CD1c-positive myeloid dendritic cell (primary cell): ENCODE measurements at regions not wholly inside any gene's neighbourhood (a gene's known extent, or its start where the extent isn't known, plus 50 kb on each side); places are given as distances from the start of the nearest gene placed in this dataset.

ENCODE experiments used
- DNase-seq: peaks from one replicate; pipeline ENCODE4 v3.0.0-alpha.2; 2016; ENCODE audit errors: extremely low spot score

DNA sequence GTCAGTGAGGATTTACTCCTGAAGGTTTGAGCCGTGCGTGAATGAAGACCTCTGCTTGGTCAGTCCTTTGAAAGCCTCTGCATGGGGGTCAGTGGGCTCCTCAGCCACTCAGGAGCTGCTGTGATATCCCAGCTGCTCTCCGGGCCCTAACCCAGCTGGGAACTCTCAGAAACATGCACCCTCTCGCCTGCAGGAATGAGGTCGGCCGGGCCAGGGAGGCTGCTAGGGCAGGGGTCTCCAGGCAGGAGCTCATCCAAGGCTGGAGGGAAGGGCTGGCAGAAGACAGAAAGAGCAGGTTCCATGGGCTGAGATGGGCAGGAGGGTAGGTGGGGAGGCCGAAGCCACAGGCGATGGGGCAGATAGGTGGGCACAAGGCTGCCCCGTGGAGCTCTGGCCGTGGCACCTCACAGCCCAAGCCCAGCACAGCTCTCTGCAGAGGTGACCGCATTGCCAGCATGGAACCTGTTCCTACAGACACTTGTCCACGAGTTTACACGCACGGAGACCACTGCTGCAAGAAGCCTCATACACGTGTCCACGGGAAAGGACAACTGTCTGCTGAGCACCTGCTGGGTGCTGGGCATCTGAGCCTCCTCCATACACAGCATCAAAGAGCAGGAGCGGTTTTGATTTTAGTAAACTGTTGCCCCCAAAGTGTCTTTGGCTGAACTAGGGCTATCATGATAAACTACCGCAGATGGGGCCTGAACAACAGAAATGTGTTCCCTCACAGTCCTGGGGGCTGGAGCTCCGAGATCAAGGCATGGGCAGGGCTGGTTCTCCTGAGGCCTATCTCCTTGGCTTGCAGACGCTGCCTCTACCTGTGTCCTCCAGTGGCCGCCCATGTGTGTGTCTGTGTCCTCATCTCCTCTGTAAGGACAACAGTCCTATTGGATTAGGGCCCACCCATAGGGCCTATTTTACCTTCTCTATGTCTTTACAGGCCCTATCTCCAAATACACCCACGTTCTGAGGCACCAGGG, 85.2 kb upstream of the ADAMTS2 start:
- DNase-seq: no peak

DNA sequence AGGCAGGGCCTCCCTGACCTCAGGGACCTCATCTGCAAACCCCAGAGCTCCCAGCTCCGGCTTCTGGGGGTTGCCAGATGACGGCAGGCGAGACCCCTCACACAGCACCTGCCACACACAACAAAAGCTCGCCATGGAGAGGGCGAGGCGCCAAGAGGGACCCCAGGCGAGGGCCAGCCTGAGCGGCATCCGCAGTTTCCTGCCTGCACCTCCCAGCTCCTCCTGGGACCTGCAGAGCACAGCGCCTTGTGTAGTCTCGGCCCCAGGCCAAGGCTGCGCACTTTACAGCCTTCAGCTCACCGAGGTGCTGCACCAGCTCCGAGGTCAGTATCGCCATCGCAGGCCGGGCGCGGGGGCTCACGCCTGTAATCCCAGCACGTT, 82.4 kb upstream of the ADAMTS2 start:
- no peak for DNase-seq

GRCh38 chr5:179427032-179427675, 81.9 kb upstream of the ADAMTS2 start:
- no peak for DNase-seq

GRCh38 chr5:179422908-179423481, 77.7 kb upstream of the ADAMTS2 start:
- DNase-seq: no peak

- no peak for DNase-seq
These were observed 77.1 kb upstream of the ADAMTS2 start for GRCh38 chr5:179422213-179422855.

DNA sequence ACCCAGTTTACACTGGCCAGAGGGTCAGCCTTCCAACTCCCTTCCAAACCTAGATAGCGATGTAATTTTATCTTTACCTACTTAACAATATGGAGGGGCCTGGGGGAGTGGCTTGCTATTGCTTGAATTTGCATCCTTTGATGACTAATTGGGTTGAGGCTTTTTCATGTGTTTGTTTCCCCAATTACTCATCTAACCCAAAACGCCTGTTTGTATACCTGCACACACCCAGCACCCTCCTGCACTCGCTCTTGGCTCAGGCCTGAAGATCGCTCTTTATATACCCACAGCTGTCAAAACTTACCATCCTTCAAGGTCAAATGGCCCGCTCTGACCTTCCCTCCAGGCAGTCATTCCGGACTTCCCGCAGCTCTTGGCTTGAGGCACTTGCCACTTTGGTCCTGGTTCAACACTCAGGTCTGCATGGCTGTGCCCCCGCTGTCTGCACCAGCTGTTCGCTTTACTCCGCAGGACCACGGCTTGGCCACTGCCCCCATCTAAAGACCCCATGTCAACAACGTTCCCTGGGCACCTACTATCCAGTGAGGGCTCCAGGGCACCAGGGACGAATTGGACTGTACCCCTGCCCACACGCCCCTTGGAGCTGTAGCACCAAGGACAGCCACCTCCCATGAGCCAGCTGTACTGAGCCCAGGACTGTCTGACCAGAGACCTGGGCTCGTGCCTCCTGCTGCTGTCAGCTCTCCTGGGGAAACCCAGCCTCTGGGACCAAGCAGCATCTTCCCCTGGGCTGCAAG, 76.1 kb upstream of the ADAMTS2 start:
- no peak for DNase-seq

DNA sequence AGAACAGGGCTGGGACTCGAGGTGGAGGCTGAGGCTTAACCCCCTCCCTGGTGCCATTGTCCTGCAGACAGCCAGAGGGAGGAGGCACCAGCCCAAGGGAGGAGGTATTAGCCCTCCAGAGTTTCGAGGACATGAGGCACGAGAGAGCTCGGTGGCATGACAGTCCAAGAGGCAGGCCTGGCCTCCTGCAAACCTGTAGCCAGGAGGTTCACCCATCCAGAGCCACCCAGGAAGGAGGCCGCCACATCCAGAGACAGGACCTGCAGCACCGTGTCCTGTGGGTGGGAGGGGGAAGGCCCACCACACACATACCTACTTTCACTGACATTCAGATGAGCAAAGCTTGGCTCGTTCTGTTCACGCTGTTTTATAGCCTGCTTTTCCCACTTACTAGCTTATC, 75.2 kb upstream of the ADAMTS2 start:
- no peak for DNase-seq

GRCh38 chr5:179418972-179419371, 73.7 kb upstream of the ADAMTS2 start:
- DNase-seq: no peak

DNA sequence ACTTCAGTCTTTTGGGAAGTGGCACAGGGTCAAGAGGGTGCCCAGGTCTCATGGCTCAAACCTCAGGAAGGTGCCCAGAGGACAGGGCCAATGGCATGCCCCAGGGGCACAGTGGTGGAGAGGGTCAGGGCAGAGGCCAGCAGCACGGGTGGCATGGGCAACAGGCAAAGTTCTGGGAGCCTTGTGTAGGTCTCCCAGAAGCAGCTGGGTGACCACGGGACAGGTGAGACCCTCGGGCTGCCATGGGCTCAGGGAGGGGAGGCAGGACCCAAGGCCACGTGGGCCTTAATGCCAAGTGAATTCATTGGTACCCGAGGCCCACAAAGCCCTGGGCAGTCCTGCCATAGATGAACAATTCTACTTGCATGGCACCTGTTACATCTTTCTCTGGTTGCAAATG, 72.4 kb upstream of the ADAMTS2 start:
- no peak for DNase-seq

- DNase-seq: no peak
These were observed 71.8 kb upstream of the ADAMTS2 start for GRCh38 chr5:179417016-179417415.

GRCh38 chr5:179416114-179416822, 71.0 kb upstream of the ADAMTS2 start:
- no peak for DNase-seq

GRCh38 chr5:179415291-179416060, 70.2 kb upstream of the ADAMTS2 start:
- DNase-seq: no peak

DNA sequence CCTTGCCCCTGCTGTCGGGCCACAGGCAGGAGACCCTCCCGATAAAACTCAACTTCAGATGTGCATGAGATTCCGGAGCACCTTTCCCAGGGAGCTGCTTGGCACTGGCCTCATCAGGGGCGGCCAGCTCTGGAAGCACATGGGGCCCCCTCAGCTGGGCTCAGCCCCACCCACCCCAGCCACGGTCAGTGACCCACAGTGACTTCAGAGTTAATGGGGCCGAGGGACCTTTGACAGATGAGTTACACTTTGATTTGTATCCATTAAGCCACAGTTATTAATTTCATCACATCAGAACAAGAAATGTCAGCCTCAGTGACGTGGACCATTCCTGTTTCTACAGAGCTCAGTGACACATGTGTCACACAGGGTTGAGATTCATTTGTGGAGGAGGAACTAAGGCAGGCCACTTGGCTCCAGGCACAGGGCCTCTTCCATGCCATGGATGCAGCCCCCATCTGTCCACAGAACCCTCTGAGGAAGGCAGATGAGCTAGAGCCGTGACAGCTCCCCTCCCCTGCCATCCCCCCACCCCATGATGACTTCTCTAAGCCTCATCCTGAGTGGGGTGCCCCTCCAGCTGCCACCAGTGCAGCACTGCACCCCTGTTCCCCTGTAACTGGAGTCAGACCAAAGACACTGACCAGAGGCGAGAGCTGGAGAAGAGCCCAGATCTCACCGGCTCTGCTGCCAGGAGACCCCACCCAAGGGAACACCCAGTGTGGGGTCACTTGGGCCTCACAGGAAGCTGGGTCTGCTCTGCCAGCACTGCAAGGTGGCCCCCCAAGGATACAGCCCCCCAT, 69.4 kb upstream of the ADAMTS2 start:
- no peak for DNase-seq

DNA sequence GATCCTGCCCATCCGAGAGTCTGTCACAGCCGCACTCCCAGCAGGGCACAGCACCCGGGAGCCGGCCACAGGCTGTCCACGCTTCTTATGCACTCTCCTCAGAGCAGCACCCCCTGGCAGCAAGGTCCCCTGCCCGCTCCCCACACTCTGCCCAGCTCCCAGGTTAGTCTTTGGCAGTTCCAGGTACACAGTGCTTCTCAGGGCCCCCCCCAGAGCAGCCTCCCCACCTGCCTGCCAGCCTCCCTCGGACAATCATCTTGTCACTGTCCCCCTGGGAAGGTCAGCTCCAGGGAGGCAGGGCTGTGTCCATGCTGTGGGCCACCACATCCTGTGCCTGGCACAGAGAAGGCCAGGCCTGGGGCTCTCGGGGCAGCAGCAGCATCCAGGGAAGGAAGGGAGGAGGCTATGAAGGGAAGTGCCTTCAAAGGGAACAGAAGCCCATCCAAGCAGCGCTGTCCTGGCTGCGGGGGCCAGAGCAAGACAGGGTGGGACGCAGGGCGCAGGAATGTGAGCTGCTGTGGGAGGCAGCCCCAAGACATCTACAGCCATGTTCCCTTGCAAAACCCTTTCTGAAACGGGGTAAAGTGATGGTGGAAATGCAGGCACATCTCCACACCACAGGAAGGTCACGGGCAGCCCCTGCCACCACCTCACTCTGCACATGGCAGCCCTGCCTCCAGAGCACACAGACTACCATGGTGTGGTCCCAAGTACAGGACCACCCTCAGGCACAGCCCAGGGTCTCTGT, 68.6 kb upstream of the ADAMTS2 start:
- DNase-seq: no peak

DNA sequence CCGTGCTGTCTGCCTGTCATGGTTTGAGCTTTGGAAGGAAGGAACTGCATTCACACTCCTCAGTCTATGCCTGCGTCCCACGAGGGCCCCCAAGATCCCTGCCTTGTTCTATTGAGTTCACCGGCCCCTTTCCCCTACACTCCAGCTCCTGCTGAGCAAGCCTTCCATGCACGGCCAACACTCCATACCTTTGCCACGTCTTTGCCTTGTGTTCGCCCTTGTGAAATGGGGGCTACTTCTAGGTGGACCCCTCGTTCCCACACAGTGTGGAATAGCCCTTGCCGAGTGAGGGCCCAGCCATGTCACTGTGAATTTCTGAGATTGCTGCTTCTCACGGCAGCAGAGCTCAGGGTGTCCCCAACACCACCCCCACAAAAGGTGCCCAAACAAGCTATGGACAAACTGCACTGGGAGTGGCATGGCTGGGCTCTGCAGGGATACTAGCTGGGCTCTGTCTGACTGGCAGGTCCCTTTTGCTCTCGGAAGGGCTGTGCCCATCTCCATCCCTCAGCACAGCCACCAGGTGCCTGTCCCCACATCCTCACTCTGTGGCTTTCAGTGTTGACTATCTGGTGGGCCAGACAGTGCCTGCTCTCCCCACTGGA, 67.9 kb upstream of the ADAMTS2 start:
- no peak for DNase-seq

GRCh38 chr5:179411161-179411841, 66.0 kb upstream of the ADAMTS2 start:
- no peak for DNase-seq

- DNase-seq: no peak
These were observed 65.3 kb upstream of the ADAMTS2 start for GRCh38 chr5:179410291-179411160.
